GM12865 (cell line): ENCODE measurements at regions not wholly inside any gene's neighbourhood (a gene's known extent, or its start where the extent isn't known, plus 50 kb on each side); places are given as distances from the start of the nearest gene placed in this dataset.

ENCODE experiments used
- DNase-seq: peaks from one replicate; pipeline ENCODE4 v3.0.0; 2010; ENCODE audit warnings: low read depth
- H3K4me3 ChIP-seq: 2 replicates; pipeline ENCODE4 v1.5.1; 2011; ENCODE audit warnings: mild to moderate bottlenecking, low read depth, low read length, control low read depth
- CTCF ChIP-seq: IDR thresholded peaks from 2 replicates; pipeline ENCODE4 v1.5.1; 2011; ENCODE audit warnings: low read length, control low read depth, low read depth, inconsistent platforms; ENCODE audit not compliant: insufficient read depth; ENCODE audit errors: missing control alignments

GRCh38 chr13:89733829-89734228 lies 1613.7 kb upstream of the MIR17HG start:
- no peak overlapping the region for H3K4me3 ChIP-seq
- no peak for DNase-seq
- TF ChIP-seq CTCF = no peak

- DNase-seq = no peak
- H3K4me3 ChIP-seq = no peak overlapping the region
- no peak for TF ChIP-seq CTCF
Observed at GRCh38 chr13:89737051-89737450, 1610.4 kb upstream of the MIR17HG start.

- no peak for TF ChIP-seq CTCF
- no peak overlapping the region for H3K4me3 ChIP-seq
Observed at GRCh38 chr13:89738072-89738471, 1609.4 kb upstream of the MIR17HG start.

GRCh38 chr13:89740994-89741685 lies 1606.3 kb upstream of the MIR17HG start:
- TF ChIP-seq CTCF = no peak
- H3K4me3 ChIP-seq = no peak overlapping the region
- no peak for DNase-seq

More at GRCh38 chr13:89738072-89738471, 1609.4 kb upstream of the MIR17HG start:
- no peak for DNase-seq

- no peak for TF ChIP-seq CTCF
- DNase-seq = no peak
- no peak overlapping the region for H3K4me3 ChIP-seq
Observed at GRCh38 chr13:89746554-89746953, 1600.9 kb upstream of the MIR17HG start.

- DNase-seq = no peak
- no peak overlapping the region for H3K4me3 ChIP-seq
- no peak for TF ChIP-seq CTCF
Observed at GRCh38 chr13:89748716-89749115, 1598.8 kb upstream of the MIR17HG start.

GRCh38 chr13:89749888-89750287 lies 1597.6 kb upstream of the MIR17HG start:
- TF ChIP-seq CTCF = no peak
- no peak overlapping the region for H3K4me3 ChIP-seq
- no peak for DNase-seq
